H1 (cell line): ENCODE measurements at regions not wholly inside any gene's neighbourhood (a gene's known extent, or its start where the extent isn't known, plus 50 kb on each side); places are given as distances from the start of the nearest gene placed in this dataset.

ENCODE experiments used
- CTCF ChIA-PET: fragments of 300-600 bp; sonication (Branson Sonifier 250); formaldehyde crosslinking; loops from one replicate; lab custom pipeline; 2021; ENCODE audit not compliant: partially characterized antibody; lab: Charles Lee
- POLR2A ChIA-PET: fragments of 300-600 bp; sonication (Branson Sonifier 250); formaldehyde crosslinking; loops from one replicate; lab custom pipeline; 2021; ENCODE audit warnings: inconsistent platforms; ENCODE audit not compliant: partially characterized antibody; lab: Charles Lee
- DNase-seq, 2 experiments: peaks; one replicate each; pipeline versions ENCODE4 v3.0.0 to v3.0.0-alpha.2; 2010 to 2022; ENCODE audit warnings: low spot score in 2 of 2, low read depth in 1 of 2, mixed read lengths in 1 of 2
- FAIRE-seq: peaks from 2 replicates; lab custom pipeline; 2011; peaks lifted over from hg19 to GRCh38; lab: Jason Lieb, UNC
- H2AFZ ChIP-seq: 2 replicates; pipeline ENCODE4 v1.8.1; 2012; ENCODE audit warnings: low read length, inconsistent platforms
- H2AK5ac ChIP-seq: 2 replicates; pipeline ENCODE4 v1.6.1; 2013; ENCODE audit warnings: low read depth, low read length
- H2BK120ac ChIP-seq: replicated peaks from 2 replicates; pipeline ENCODE3; 2013; ENCODE audit warnings: low read depth, low read length, inconsistent platforms
- H2BK12ac ChIP-seq: 2 replicates; pipeline ENCODE4 v1.6.1; 2013; ENCODE audit warnings: low read depth, low read length
- H2BK15ac ChIP-seq: 2 replicates; pipeline ENCODE4 v1.6.1; 2013; ENCODE audit warnings: low read length
- H2BK20ac ChIP-seq: 2 replicates; pipeline ENCODE4 v1.6.1; 2013; ENCODE audit warnings: low read length
- H2BK5ac ChIP-seq: 2 replicates; pipeline ENCODE4 v1.6.1; 2013; ENCODE audit warnings: low read depth, low read length
- H3K14ac ChIP-seq: 2 replicates; pipeline ENCODE4 v1.6.1; 2013; ENCODE audit warnings: inconsistent platforms; ENCODE audit not compliant: insufficient read length
- H3K18ac ChIP-seq: 2 replicates; pipeline ENCODE4 v1.6.1; 2013; ENCODE audit warnings: low read length; ENCODE audit errors: extremely low read depth
- H3K23ac ChIP-seq: 2 replicates; pipeline ENCODE4 v1.6.1; 2013; ENCODE audit warnings: inconsistent platforms; ENCODE audit not compliant: insufficient read length
- H3K23me2 ChIP-seq: 2 replicates; pipeline ENCODE4 v1.6.1; 2013; ENCODE audit warnings: low read depth, low read length
- H3K27ac ChIP-seq: 2 replicates; pipeline ENCODE4 v1.6.1; 2011; ENCODE audit warnings: low read depth, low read length, inconsistent platforms
- H3K27me3 ChIP-seq, 4 experiments: replicated peaks in 1 of 4; 1 replicate in 1 of 4; 2 replicates in 3 of 4; pipeline versions ENCODE4 v1.6.1 to v1.8.1; 2011 to 2013; ENCODE audit warnings: low read length in 3 of 4, mild to moderate bottlenecking in 3 of 4, inconsistent platforms in 2 of 4, mixed read lengths in 2 of 4, moderate library complexity in 1 of 4; ENCODE audit not compliant: control insufficient read depth in 3 of 4, insufficient read depth in 3 of 4; ENCODE audit errors: extremely low read depth in 1 of 4
- H3K36me3 ChIP-seq, 4 experiments: 2 replicates each; pipeline versions ENCODE4 v1.6.1 to v1.8.1; 2011 to 2013; ENCODE audit warnings: mild to moderate bottlenecking in 4 of 4, low read length in 3 of 4, moderate library complexity in 2 of 4, control low read depth in 1 of 4, inconsistent platforms in 1 of 4; ENCODE audit not compliant: insufficient read depth in 4 of 4, control insufficient read depth in 2 of 4
- H3K4ac ChIP-seq: replicated peaks from 2 replicates; pipeline ENCODE3; 2013; ENCODE audit warnings: low read length, low read depth, mixed read lengths, inconsistent platforms; ENCODE audit not compliant: insufficient read length
- H3K4me1 ChIP-seq, 4 experiments: replicated peaks in 1 of 4; 1 replicate in 1 of 4; 2 replicates in 3 of 4; pipeline versions ENCODE4 v1.6.1 to v1.8.1; 2011 to 2013; ENCODE audit warnings: low read length in 3 of 4, inconsistent platforms in 2 of 4, mixed read lengths in 1 of 4; ENCODE audit not compliant: insufficient read depth in 4 of 4, control insufficient read depth in 3 of 4
- H3K4me2 ChIP-seq, 2 experiments: 2 replicates each; pipeline versions ENCODE4 v1.6.1 to v1.8.1; 2011 to 2013; ENCODE audit warnings: low read depth in 2 of 2, low read length in 2 of 2, control low read depth in 1 of 2, inconsistent platforms in 1 of 2, mild to moderate bottlenecking in 1 of 2; ENCODE audit not compliant: insufficient read depth in 1 of 2
- H3K4me3 ChIP-seq, 4 experiments: fragments of 200-600, 300-600 bp in 1 of 4; sonication (generic), shearing (Covaris generic), sonication (Bioruptor Twin) in 1 of 4; 2 replicates each; pipeline versions ENCODE4 v1.5.1 to v1.8.1; 2011 to 2016; ENCODE audit warnings: low read length in 4 of 4, low read depth in 3 of 4, control low read depth in 2 of 4, inconsistent platforms in 2 of 4, mild to moderate bottlenecking in 2 of 4, mixed read lengths in 1 of 4, moderate library complexity in 1 of 4; ENCODE audit not compliant: insufficient read depth in 2 of 4; ENCODE audit errors: extremely low read depth in 1 of 4
- H3K56ac ChIP-seq: replicated peaks from 2 replicates; pipeline ENCODE3; 2013; ENCODE audit warnings: low read depth, mild to moderate bottlenecking, mixed read lengths, low read length, inconsistent platforms; ENCODE audit not compliant: insufficient read length
- H3K79me1 ChIP-seq: 2 replicates; pipeline ENCODE4 v1.6.1; 2013; ENCODE audit warnings: low read depth, low read length, control low read depth
- H3K79me2 ChIP-seq, 2 experiments: 2 replicates each; pipeline versions ENCODE4 v1.6.1 to v1.8.1; 2012 to 2013; ENCODE audit warnings: low read length in 2 of 2, mild to moderate bottlenecking in 2 of 2, inconsistent platforms in 1 of 2; ENCODE audit not compliant: insufficient read depth in 2 of 2, control insufficient read depth in 1 of 2
- H3K9ac ChIP-seq, 4 experiments: replicated peaks in 1 of 4; 1 replicate in 1 of 4; 2 replicates in 3 of 4; pipeline versions ENCODE4 v1.6.1 to v1.8.1; 2011 to 2013; ENCODE audit warnings: low read depth in 3 of 4, low read length in 3 of 4, control low read depth in 2 of 4, mild to moderate bottlenecking in 2 of 4, moderate library complexity in 2 of 4, inconsistent platforms in 1 of 4; ENCODE audit errors: extremely low read depth in 1 of 4
- H3K9me3 ChIP-seq, 2 experiments: 2 replicates each; pipeline versions ENCODE4 v1.6.1 to v1.8.1; 2012 to 2013; ENCODE audit warnings: mild to moderate bottlenecking in 2 of 2, moderate library complexity in 2 of 2, control low read depth in 1 of 2, inconsistent platforms in 1 of 2, low read depth in 1 of 2, low read length in 1 of 2, mixed read lengths in 1 of 2; ENCODE audit not compliant: insufficient read depth in 2 of 2
- H4K20me1 ChIP-seq, 2 experiments: replicated peaks in 1 of 2; 2 replicates each; pipeline versions ENCODE3 to v1.8.1; 2011 to 2013; ENCODE audit warnings: inconsistent platforms in 2 of 2, low read length in 2 of 2, mild to moderate bottlenecking in 1 of 2; ENCODE audit not compliant: insufficient read depth in 2 of 2, control insufficient read depth in 1 of 2
- H4K5ac ChIP-seq: 2 replicates; pipeline ENCODE4 v1.6.1; 2013; ENCODE audit warnings: low read length, low read depth, mixed read lengths, inconsistent platforms; ENCODE audit not compliant: insufficient read length
- H4K8ac ChIP-seq: 2 replicates; pipeline ENCODE4 v1.8.0; 2013; ENCODE audit warnings: mild to moderate bottlenecking, moderate library complexity, low read length, inconsistent platforms; ENCODE audit not compliant: insufficient read depth; ENCODE audit errors: extremely low read depth
- H4K91ac ChIP-seq: replicated peaks from 2 replicates; pipeline ENCODE3; 2013; ENCODE audit warnings: low read length, mixed read lengths, inconsistent platforms; ENCODE audit not compliant: insufficient read length
- JUND ChIP-seq: IDR thresholded peaks from 2 replicates; pipeline ENCODE4 v1.6.1; 2011; ENCODE audit warnings: mild to moderate bottlenecking, improper control_type of control experiment, low read length
- WGBS, 2 experiments: shearing (Covaris generic) in 1 of 2; methylation state at CpG; one replicate each; pipeline versions ENCODE4 v1.1.6 to v1.1.7; 2013 to 2015; ENCODE audit warnings: low lambda C conversion rate in 2 of 2, mixed read lengths in 2 of 2, inconsistent platforms in 1 of 2, low coverage in 1 of 2, missing lambda C conversion rate in 1 of 2; ENCODE audit not compliant: insufficient replicate concordance in 2 of 2, insufficient coverage in 1 of 2, insufficient read length in 1 of 2; ENCODE audit errors: extremely low coverage in 1 of 2, missing lambda C conversion rate in 1 of 2; 5-methylcytosine and 5-hydroxymethylcytosine counted together

DNA sequence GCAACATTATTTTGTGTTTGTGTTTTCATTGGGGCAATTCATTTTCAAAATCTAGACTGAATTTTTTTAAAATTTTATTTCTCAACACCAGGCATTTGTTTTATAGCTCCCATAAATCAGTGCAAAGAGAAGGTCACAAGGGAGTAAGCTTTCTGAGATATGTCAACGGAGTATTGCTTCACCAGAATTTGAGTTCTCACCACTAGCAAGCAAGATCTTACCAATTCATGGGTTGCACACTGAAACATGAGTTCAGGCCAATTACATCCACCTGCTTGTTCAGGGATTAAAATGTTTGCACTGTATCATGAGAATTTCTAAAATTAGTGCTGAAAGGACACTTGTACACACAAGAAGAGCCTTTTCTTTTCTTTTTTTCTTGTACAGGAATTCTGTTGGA lies 121.9 kb downstream of the CAND1 start:
- no peak overlapping the region for H4K8ac ChIP-seq
- H2BK15ac ChIP-seq: no peak overlapping the region
- H3K14ac ChIP-seq: no peak overlapping the region
- no peaks in the 10 kb centered on the region for H3K36me3 ChIP-seq
- no peak overlapping the region for H4K91ac ChIP-seq
- 82% methylated on average over 1 of the region's 1 CpG; no CpG with 5 or more reads in 1 of the 2 experiments for WGBS, 2 experiments
- H3K4me2 ChIP-seq: no peak overlapping the region
- H2AK5ac ChIP-seq: no peak overlapping the region
- H3K4me3 ChIP-seq: no peak overlapping the region
- no peak overlapping the region for H3K56ac ChIP-seq
- no peak overlapping the region for H2BK120ac ChIP-seq
- H3K79me2 ChIP-seq: no peaks in the 10 kb centered on the region
- H3K9ac ChIP-seq: no peak overlapping the region
- H4K5ac ChIP-seq: no peak overlapping the region
- H4K20me1 ChIP-seq: no peaks in the 10 kb centered on the region
- peaks cover 2 to 7% (median 4%) of the 10 kb centered on the region in 4 experiments; a peak in 5 of 7 replicates for H3K4me1 ChIP-seq
- no peaks in the 10 kb centered on the region for H3K79me1 ChIP-seq
- POLR2A ChIA-PET: no interaction called here
- no peaks in the 10 kb centered on the region for H3K9me3 ChIP-seq
- no peaks in the 10 kb centered on the region for H3K23me2 ChIP-seq
- H3K27ac ChIP-seq: no peak overlapping the region
- no peak overlapping the region for H3K23ac ChIP-seq
- no peak overlapping the region for H2BK5ac ChIP-seq
- H3K4ac ChIP-seq: no peak overlapping the region
- no peak overlapping the region for H3K18ac ChIP-seq
- H3K27me3 ChIP-seq: no peaks in the 10 kb centered on the region
- CTCF ChIA-PET: interaction anchor here (0.8 kb wide), 1 partner anchor 36 kb away, joined by 3 read pairs; no protein-coding TSS in a partner anchor
- H2BK12ac ChIP-seq: no peak overlapping the region
- H2BK20ac ChIP-seq: no peak overlapping the region
- FAIRE-seq: no peak
- no peak overlapping the region for H2AFZ ChIP-seq
- no peak for DNase-seq
- no peak for TF ChIP-seq JUND
